NCI-H128 (cell line): ENCODE measurements at regions not wholly inside any gene's neighbourhood (a gene's known extent, or its start where the extent isn't known, plus 50 kb on each side); places are given as distances from the start of the nearest gene placed in this dataset.
A peak's percentile ranks its signal among the peaks of the same experiment; 100 is the strongest.

Source experiments
- DNase-seq: peaks from one replicate; lab custom pipeline; 2025; ENCODE audit not compliant: unreplicated experiment; lab: John Stamatoyannopoulos, UW

GRCh38 chr14:76950055-76951020 lies 78.2 kb downstream of the IRF2BPL start:
- no peak for DNase-seq

- no peak for DNase-seq
Observed at GRCh38 chr14:76948976-76949375, 79.5 kb downstream of the IRF2BPL start.

GRCh38 chr14:76948213-76948947 lies 80.1 kb downstream of the IRF2BPL start:
- no peak for DNase-seq

DNA sequence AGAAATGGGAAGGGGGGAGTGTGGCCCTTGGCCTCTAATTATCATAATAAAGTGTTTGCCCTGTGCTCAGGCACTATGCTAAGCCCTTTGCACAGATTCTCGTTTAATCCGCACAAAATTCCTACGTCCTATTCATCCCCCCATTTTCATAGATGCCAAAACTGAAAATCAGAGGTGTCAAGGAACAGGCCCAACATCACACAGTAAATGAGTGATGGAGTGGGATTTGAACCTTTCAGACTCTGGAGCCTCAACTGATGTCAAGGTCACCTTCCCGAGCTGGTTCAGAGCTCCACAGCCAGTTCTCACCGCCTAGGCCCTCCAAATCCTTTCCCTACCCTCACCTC lies 80.7 kb downstream of the IRF2BPL start:
- no peak for DNase-seq

DNA sequence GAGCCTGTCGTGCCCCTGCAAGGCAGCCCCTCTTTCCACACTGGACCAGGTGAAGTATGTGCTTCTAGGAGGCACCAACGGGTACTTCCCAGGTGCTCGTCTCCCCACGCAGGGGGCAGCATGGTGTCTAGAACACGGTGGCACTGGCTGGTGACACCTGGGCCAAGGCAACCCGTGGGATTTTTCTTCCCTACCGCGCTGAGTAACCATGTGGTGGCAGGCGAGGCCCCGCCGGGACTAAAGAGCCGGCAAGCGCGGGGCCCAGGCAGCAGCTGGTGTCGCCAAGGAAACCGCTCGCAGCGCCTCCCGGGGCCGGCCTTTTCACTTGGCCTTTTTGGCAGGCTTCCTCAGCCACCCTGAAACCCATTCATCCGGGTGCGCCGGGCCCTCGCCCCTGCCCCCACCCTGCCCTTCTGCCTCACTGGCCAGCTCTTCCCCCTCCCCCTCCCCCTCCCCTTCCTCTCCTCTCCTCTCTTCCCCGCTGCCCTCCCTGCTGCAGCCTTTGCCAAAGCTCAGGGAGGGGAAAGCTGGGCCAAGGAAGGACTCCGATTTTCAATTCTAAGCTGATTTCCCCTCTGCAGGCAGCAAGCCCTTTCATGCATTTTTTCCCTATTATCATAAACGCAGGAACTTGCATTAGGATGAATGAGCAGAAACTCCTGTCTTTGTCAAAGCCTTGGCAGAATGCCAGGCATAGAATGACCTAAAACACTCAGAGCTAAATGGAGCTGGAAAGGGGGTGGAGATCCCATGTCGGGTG lies 81.2 kb downstream of the IRF2BPL start:
- peak; percentile 95 for DNase-seq

DNA sequence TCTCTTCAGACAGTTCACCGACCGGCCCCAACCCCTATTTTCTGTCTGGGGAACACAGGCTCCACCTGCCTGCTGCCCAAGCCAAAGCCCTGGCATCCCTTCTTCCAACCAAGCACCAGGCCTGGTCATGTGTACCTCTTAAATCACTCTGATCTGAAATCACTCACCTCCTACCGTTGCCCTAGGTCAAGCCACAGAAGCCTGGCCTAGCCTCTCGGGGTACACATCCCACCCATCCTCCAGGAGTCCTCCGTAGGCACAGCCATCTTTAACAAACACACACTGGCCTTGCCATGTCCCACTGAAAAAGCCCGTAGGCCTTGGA lies 81.8 kb downstream of the IRF2BPL start:
- DNase-seq, result no peak

DNA sequence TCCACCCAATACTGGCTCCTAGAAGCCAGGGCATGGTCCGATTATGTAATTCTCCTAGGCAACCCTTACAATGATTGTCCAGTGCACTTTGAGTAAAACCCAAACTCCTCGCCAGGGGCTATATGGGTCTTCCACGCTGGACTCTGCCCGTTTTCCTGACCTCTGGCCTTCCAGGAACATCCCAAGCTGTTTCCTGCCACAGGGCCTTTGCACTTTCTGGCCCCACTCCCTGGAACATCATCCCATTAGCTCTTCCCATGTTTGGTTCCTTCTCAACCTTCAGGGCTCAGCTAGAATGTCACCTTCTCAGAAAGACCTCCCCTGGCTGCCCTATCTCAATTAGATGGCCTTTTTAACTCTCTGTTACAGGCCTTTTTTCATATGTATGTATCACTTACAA lies 85.4 kb downstream of the IRF2BPL start:
- no peak for DNase-seq

- no peak for DNase-seq
Observed at GRCh38 chr14:76941946-76942805, 86.3 kb downstream of the IRF2BPL start.

GRCh38 chr14:76941544-76941943 lies 87.0 kb downstream of the IRF2BPL start:
- no peak for DNase-seq

- no peak for DNase-seq
Observed at GRCh38 chr14:76940021-76940760, 88.3 kb downstream of the IRF2BPL start.

DNA sequence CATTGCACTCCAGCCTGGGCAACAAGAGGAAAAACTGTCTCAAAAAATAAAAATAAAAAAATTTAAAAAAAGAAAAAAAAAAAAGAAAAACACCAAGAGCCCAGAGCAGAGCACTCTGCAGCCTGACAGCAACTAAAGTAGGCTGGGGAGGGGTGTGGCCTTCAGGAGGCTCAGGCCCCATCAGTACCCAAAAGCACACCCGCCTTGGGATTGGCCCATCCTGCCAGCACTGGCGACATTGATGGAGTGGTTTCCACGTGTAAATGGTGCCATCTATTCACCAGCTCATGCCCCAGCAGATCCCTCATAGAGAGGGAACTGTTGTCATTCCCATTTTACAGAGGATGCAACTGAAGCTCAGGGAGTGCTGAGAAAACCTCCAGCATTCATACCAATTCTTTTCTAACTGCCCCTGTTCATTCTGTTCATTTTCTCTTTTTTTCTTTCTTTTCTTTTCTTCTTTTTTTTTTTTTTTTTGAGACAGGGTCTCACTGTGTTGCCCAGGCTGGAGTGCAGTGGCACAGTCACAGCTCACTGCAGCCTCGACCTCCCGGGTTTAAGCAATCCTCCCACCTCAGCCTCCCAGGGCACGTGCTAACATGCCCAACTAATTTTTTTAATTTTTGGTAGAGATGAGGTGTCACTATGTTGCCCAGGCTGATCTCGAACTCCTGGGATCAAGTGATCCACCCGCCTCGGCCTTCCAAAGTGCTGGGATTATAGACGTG lies 89.3 kb downstream of the IRF2BPL start:
- DNase-seq, result no peak

DNA sequence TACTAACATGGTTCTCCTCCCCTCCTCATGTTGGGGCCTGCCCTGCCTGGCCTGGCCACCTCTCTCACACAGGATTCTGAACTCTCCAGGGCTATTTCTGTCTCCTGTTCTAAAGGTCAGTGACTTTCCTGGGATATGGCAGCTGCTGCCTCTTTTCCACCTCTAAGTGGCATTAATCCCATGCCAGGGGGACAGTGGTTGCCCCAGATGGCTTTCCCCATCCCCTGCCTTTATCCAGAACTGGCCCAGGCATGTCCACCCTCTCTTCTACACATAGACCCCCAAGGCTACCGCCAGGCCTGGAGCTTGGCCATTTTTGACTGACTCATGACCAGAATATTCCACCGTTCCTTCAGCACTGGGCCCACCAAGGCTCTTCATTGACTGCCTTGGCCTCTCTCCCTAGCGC lies 90.4 kb downstream of the IRF2BPL start:
- no peak for DNase-seq

DNA sequence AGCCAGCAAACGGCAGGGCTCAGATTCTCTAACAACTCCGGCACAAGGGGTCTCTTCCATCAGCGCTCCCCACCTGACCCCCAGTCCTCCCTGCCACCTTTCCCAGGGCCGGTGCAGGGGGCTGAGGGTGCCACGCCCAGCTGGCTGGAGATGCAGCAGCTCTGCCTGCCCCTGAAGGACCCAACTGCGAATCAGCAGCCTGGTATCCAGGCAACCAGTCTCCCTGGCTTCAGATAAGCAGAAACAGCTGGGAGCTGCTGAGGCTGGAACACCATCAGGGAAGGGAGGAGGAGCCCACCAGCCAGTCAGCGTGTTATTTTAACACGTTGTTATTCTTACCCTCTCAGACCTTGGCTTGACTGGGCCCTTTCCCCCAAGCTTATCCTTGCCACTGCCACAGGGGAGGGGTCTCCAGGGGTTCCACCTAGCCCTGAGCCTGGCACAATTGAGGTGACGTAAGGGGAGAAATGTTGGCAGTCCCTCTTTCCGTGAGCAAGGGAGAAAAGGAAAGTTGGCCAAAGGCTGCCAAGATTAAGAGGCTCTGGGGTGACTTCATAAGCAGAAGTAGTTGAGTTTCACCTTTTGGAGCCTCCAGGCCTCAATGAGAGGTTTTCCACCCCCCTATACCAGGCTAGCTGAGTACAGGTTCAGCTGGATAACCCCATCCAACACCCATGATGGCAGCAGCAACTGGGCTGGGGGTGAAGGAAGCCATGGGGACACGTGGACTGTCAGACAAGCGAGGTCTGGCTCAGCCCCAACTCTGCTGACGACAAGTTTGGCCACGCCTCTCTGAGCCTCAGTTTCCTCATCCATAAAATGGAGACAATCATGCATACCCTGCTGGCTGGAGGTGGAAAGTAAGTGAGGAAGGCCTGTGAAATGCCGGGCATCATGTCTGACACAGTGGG lies 91.1 kb downstream of the IRF2BPL start:
- DNase-seq, result peak; percentile 38

DNA sequence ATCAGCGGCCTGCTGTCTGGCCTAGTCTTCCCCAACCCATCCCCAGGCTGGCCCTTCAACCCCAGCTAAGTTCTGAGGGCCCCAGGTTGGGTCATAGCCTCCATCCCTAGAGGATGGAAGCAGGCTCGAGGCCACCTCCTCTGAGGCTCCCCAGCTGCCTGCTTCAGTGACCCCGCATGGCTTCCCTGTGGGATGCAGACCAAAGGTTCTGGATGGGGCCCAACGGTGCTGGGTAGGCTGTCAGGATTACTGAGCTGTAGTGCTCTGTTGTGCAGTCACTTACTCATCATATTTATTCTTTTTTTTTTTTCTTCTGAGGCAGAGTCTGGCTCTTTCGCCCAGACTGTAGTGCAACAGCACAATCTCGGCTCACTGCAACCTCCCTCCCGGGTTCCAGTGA lies 92.0 kb downstream of the IRF2BPL start:
- no peak for DNase-seq

- no peak for DNase-seq
Observed at GRCh38 chr14:76933515-76933914, 95.0 kb downstream of the IRF2BPL start.

GRCh38 chr14:76931631-76932402 lies 96.7 kb downstream of the IRF2BPL start:
- DNase-seq, result no peak

DNA sequence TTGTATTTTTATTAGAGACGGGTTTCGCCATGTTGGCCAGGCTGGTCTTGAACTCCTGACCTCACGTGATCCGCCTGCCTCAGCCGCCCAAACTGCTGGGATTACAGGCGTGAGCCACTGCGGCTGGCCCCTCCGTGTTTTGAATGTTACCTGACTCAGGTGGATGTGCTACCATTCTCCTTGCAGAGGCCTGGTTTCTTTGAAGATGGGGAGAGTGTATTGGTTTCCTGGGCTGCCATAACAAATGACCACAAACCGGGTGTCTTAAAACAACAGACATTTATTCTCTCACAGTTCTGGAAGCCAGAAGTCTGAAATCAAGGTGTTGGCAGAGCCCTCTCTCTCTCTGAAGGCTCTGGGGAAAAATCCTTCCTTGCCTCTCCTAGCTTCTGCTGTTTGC lies 98.0 kb downstream of the IRF2BPL start:
- no peak for DNase-seq

GRCh38 chr14:76929927-76930326 lies 98.6 kb downstream of the IRF2BPL start:
- DNase-seq, result no peak
